HS-5 (cell line): ENCODE measurements at regions not wholly inside any gene's neighbourhood (a gene's known extent, or its start where the extent isn't known, plus 50 kb on each side); places are given as distances from the start of the nearest gene placed in this dataset.
A peak's percentile ranks its signal among the peaks of the same experiment; 100 is the strongest.
"Not testable (repeated sequence)": the region's sequence is repeated elsewhere in the genome, so short reads cannot be mapped to it uniquely, and the experiment has no call there.

ENCODE experiments used
- DNase-seq: peaks from one replicate; pipeline ENCODE4 v3.0.0-alpha.2; 2012; ENCODE audit warnings: low read depth

DNA sequence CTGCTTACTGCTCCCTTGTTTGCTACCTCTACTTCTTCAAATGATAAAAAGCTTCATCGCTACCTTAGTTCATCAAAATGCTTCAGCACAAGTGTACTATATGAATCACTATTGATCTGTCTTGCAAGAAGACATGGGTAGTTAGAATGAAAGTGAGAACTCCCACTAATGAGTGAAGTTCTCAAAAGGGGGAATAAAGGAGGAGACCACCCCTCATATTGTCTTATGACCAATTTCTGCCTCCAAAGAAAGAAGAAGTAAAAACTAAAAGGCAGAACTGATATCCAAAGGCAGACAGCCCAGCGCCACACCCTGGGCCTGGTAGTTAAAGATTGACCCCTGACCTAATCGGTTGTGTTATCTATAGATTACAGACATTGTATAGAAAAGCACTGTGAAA is 63.4 kb upstream of the RAP1B start:
- DNase-seq, result not testable (repeated sequence)

- DNase-seq, result not testable (repeated sequence)
Observed at GRCh38 chr12:68552605-68553195, 58.0 kb upstream of the RAP1B start.

- peak; percentile 80 for DNase-seq
Observed at GRCh38 chr12:68557011-68557730, 53.5 kb upstream of the RAP1B start.

GRCh38 chr12:68559246-68559645 is 51.5 kb upstream of the RAP1B start:
- DNase-seq, result no peak

DNA sequence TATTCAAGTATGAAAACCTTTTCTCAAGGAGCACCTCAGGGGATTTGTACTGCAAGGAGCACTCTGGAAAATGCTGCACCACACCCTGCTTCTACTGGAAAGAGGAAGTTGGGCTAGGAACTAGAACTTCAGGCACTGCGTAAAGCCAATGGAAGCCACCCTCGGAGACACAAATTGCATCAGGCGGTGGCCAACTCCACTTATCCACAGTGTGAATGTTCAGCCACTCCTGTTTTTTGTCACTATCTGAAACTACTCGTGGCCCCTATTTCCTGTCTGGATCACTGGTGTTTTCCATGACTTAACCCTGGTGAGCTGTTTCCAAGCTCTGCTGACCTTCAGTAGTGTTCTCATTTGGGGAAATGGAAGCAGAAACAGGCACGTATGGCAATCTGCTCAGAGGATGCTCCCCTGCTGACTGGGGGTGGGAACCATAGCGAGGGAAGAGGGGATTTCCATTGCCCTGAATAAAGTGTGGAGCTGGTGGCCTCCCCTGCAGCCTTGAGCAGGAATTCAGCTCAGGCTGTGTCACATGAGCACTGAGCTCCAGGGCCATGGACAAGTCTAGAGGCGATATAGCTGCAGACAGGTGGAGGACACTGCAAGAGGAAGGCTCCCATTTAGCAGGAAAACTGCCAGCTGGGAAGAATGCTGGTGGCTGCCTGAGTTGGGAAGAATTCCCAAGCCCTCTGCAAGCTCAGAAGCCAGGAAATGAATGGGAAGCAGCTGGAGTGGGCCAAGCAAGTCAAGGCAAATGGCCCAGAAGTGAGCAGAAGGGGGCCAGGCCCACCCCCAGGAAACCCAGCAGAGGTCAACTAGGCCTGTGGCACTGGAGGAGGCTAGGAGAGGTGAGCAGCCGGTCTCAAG is 50.5 kb upstream of the RAP1B start:
- no peak for DNase-seq

GRCh38 chr12:68560851-68561422 is 49.8 kb upstream of the RAP1B start:
- DNase-seq, result no peak
